NB4 (cell line): ENCODE measurements at regions not wholly inside any gene's neighbourhood (a gene's known extent, or its start where the extent isn't known, plus 50 kb on each side); places are given as distances from the start of the nearest gene placed in this dataset.

Experiments used
- CTCF ChIP-seq: IDR thresholded peaks from one replicate; pipeline ENCODE4 v1.5.1; 2012; ENCODE audit warnings: low read depth, low read length
- MAX ChIP-seq: IDR thresholded peaks from 2 replicates; pipeline ENCODE4 v1.6.1; 2011; ENCODE audit warnings: low read depth, low read length
- POLR2A ChIP-seq: IDR thresholded peaks from 2 replicates; pipeline ENCODE4 v1.6.1; 2011; ENCODE audit warnings: mild to moderate bottlenecking; ENCODE audit not compliant: insufficient read length; ENCODE audit errors: extremely low read depth

GRCh38 chr2:52501715-52502475 lies 1265.7 kb upstream of the CHAC2 start:
- no peak for TF ChIP-seq MAX
- no peak for TF ChIP-seq CTCF
- no peak for TF ChIP-seq POLR2A
